Fibroblast of skin of left quadriceps (primary cell): ENCODE measurements at regions not wholly inside any gene's neighbourhood (a gene's known extent, or its start where the extent isn't known, plus 50 kb on each side); places are given as distances from the start of the nearest gene placed in this dataset.
"Not testable (repeated sequence)": the region's sequence is repeated elsewhere in the genome, so short reads cannot be mapped to it uniquely, and the experiment has no call there.

ENCODE experiments used
- DNase-seq, 2 experiments: peaks; one replicate each; pipeline ENCODE4 v3.0.0-alpha.2; 2013; ENCODE audit warnings: low read depth in 2 of 2

- no peak for DNase-seq
These were observed 166.9 kb upstream of the ATXN7L3B start for GRCh38 chr12:74370608-74371216.

DNA sequence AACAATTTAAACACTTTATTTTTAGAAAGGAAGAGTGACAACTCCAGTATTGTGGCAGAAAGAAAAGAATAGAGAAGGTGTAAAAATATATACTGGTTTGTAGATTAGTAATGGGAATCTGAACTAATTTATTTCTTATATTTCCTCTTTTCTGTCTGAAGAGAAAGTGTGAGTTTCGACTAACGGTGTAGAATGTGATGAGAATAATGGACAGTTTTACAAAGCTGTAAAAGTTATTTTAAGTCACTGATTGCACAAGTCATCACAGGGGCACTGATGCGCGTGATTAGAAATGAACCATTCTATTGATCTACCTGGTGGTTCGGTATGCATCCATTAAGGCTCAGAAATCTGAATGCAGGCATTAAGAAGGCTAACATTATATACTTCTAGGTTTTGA is 158.5 kb upstream of the ATXN7L3B start:
- no peak for DNase-seq

DNA sequence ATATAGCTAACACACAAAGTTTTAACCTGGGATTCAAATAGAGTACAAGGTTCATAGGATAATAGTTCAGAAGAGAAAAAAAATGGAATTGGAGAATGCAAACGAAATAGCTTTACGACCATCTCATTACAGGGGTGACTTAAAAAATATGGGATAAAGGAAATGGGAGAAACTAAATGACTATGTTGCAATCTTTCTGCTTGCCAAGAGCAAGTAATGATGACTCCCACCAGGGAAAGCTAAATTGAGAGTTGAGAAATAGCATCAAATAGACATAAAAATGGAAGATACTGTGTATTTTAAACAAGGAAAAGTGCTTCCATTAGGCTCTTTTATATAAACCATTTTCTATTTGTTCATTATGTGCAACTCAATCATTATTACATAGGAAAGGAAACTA is 155.7 kb upstream of the ATXN7L3B start:
- no peak for DNase-seq

GRCh38 chr12:74382983-74383382 is 154.7 kb upstream of the ATXN7L3B start:
- no peak for DNase-seq

GRCh38 chr12:74391283-74391682 is 146.4 kb upstream of the ATXN7L3B start:
- no peak for DNase-seq

DNA sequence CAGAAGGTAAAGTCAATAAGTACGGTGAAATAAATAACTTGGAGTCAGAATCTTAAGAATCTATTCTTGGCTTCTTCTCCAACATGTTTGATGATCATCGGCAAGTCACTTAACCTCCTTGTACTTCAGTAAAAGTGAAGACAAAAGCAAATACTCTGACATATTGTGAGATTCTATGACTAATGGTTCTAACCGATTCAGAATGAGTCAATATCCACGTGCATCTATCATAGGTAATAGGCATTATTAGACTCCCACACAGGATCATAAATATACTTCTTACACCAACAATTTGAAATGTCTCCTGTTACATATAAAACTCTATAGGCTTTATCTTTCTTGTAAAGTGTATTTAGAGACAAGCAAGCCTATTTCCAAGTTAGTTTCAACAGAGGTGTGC is 144.4 kb upstream of the ATXN7L3B start:
- DNase-seq, result no peak

GRCh38 chr12:74394647-74395046 is 143.0 kb upstream of the ATXN7L3B start:
- DNase-seq, result no peak

DNA sequence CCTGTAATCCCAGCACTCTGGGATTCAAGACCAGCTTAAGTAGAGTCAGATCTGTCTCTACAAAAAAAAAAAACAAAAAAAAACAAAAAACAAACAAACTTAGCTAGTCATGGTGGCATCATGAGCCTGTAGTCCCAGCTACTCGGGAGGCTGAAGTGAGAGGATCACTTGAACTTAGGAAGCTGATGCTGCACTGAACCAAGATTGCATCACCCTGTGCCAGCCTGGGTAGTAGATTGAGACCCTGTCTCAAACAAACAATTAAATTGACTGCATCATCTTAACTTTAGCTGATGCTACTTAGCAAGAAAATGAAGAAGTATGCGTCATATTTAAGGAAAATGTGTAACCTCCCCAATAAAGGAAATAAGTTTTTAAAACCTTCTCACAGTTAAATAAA is 136.6 kb upstream of the ATXN7L3B start:
- DNase-seq, result no peak

GRCh38 chr12:74401966-74402365 is 135.7 kb upstream of the ATXN7L3B start:
- DNase-seq, result no peak

- DNase-seq, result not testable (repeated sequence)
These were observed 134.5 kb upstream of the ATXN7L3B start for GRCh38 chr12:74403221-74403470.

GRCh38 chr12:74408601-74409166 is 129.0 kb upstream of the ATXN7L3B start:
- no peak for DNase-seq

DNA sequence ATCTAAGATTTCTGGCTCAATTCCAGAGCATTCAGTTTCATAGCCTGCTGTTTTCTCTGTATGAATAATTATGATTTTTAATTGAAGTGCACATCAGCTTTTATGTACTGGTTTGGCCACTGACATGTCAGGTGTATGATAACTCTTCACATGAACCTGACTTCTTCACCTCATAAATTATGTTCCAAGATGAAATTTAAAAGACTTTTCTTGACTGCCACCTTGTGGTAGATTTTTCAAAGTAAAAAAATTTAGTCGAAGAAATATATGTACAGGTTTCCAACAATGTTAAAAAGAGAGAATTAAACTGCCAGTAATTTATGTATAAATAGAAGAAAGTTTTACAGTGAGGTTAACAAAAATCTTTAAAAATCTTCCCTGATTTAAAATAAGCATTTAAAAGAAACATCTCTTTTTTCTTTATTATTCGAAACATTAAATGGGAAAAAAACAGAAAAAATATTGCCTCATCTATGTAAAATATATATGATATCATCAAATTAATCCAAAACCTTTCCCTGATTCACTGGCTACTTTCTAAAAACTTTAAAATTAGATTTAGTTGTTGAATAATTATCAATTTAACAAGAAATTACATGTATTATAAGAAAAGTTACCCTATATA is 124.9 kb upstream of the ATXN7L3B start:
- DNase-seq, result no peak

DNA sequence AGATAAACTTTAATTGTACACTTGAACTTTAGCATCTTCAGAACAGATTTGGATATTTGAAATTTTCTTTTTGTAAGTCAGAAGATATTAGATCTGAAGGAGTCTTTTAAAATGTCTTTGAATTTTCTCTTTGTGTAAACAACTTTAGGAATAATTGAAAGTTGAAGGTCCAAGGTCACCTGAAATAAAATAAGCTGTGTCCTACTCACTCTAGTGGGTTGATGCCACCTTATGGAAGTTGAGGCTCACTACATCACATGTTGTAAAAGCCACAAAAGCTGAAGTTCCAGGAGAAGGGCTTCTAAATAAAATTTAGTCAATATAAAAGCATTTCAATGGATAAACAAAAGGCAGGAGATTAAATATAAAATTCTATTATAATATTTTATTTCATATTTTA is 122.0 kb upstream of the ATXN7L3B start:
- DNase-seq, result peak in 1 of 2 experiments; percentile 0

DNA sequence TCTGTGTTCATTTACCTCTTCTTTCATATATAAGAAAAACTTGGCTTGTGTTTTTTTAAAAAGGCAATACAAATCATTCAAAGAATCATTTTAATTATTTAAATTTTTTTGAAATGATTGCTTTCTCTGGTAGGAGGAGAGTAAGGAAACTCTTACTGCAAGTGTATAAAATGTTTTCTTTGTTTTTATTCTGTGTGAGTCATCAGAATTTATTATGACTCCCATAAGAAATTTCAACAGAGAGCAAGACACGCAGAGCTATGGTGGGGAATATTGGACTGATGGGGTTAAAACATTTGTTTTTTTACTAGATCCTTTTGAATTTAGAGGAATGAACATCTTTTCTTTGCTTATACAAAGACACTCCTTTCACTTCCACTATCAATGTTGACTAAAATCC is 119.1 kb upstream of the ATXN7L3B start:
- no peak for DNase-seq

DNA sequence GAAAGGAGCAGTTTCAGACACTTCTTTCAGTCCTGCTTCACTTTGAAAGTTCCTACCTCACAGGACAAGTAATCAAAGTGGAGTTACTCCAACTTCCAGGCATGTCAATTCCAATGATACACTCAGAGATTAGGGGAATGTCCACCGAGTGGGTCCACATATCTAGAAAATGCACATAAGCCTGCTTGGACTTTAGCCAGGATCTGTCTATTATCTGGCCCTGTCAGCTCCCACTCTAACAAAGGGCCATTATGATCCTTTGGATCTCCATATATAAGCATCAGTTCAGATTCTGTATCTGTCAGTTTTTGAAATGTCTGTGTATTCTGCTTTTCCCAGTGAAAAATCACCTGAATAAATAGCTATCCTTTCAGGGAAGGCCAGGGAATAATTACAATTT is 112.9 kb upstream of the ATXN7L3B start:
- no peak for DNase-seq

- no peak for DNase-seq
These were observed 111.5 kb upstream of the ATXN7L3B start for GRCh38 chr12:74426091-74426490.

- no peak for DNase-seq
These were observed 108.1 kb upstream of the ATXN7L3B start for GRCh38 chr12:74429535-74429934.

DNA sequence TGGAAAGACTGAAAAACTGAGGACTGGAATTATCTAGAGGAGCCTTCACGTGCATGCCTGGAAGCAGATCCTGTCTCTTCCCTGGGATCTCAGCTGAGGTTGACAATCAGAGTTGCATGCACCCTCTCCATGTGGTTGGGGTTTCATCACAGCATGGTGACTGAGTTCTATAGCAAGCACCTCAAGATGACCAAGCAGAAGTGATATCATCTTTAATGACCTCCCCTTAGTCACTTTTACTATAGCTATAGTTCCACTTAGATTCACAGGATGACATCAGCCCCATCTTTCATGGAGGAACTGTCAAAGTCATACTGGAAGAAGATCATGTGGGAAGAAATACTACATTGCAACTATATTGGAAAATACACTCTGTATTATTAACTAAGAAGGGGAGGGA is 105.8 kb upstream of the ATXN7L3B start:
- DNase-seq, result no peak

DNA sequence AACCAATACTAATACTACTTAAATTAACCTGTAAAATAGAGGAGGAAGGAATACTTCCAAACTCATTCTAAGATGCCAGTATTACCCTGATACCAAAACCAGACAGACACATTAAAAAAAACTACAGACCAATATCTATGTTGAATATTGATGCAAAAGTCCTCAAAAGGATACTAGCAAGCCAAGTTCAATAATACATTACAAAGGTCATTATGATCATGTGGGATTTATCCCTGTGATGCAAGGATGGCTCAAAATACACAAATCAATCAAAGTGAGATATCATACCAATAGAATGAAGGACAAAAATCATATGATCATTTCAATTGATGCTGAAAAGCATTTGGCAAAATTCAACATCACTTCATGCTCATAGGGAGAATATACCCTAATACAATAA is 97.2 kb upstream of the ATXN7L3B start:
- no peak for DNase-seq

DNA sequence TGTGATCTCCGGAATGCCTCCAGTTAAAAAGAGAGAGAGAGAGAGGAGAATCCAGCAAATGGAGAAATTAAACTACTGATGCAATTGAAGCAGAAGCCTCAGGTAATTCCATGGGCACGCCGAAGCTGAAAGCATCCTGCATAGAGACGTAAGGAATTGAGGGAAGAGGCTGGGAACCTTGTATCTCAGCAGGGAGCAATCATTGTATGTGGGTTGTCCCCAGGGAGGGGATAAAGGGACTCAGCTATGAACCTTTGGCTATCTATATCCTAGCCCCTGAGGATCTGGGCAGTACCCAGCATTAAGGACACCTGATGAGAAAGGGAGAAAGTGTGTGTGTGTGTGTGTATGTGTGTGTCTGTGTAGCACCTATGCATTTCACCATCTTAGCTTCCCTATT is 95.8 kb upstream of the ATXN7L3B start:
- DNase-seq, result no peak

- no peak for DNase-seq
These were observed 91.2 kb upstream of the ATXN7L3B start for GRCh38 chr12:74446466-74446865.

- peak; percentile 50 to 55 for DNase-seq
These were observed 87.8 kb upstream of the ATXN7L3B start for GRCh38 chr12:74449872-74450271.

DNA sequence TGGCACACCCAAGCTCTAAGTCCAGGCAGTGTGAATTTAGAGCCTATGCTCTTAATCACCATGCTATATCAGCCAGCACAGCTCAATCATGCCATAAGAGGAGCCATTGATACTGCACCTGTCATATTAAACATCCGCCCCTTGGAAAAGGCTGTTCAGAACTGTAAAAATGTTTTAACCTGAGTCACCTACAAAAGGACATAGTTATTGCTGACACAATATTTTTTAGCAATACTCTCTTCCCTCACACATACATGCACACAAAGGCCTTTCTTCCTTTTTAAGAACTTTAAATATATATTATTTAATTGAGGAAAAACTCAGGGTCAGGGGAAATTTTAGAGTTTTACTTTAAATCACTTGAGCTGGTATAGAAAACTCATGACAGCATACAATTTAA is 83.5 kb upstream of the ATXN7L3B start:
- DNase-seq, result no peak

DNA sequence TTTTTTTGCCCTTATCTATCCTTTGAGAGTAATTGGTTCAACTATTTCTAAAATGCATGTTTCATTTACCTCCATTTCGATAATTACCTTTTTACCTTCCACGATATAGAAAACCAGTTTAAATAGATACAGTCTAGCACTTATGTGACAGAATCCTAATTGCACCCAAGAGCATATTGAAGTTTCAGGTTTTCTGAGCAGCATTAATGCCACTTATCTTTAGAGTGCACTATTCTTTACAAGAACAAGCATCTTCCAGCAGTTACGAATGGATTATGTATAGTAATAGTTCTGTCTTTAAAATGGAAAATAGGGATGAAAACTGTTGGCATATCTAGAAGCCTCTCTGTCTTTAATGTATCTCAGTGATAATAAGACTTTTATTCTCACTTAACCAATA is 82.2 kb upstream of the ATXN7L3B start:
- DNase-seq, result no peak
